Astrocyte (in vitro differentiated cells and primary cell): ENCODE measurements at regions not wholly inside any gene's neighbourhood (a gene's known extent, or its start where the extent isn't known, plus 50 kb on each side); places are given as distances from the start of the nearest gene placed in this dataset.

Source experiments
- EZH2 ChIP-seq: IDR thresholded peaks from 2 replicates; pipeline ENCODE4 v1.6.1; 2012; ENCODE audit warnings: mild to moderate bottlenecking, low read length, inconsistent platforms; ENCODE audit not compliant: insufficient read depth
- TF ChIP-seq, protein P1 (sequence below): IDR thresholded peaks from 2 replicates; pipeline ENCODE4 v1.5.1; 2011; ENCODE audit warnings: low read depth, mild to moderate bottlenecking, inconsistent platforms, low read length, moderate library complexity; ENCODE audit not compliant: insufficient read depth

DNA sequence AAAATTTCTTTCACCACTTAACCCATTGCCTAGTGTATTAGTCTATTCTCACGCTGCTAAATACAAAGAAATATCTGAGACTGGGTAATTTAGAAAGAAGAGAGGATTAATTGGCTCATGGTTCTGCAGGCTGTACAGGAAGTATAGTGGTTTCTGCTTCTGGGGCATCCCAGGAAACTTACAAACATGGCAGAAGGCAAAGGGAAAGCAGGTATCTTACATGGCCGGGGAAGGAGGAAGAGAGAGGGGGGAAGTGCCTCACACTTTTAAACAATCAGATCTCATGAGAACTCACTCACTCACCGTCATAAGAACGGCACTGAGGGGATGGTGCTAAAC is 931.4 kb upstream of the SOX9 start:
- TF ChIP-seq, protein P1, sequence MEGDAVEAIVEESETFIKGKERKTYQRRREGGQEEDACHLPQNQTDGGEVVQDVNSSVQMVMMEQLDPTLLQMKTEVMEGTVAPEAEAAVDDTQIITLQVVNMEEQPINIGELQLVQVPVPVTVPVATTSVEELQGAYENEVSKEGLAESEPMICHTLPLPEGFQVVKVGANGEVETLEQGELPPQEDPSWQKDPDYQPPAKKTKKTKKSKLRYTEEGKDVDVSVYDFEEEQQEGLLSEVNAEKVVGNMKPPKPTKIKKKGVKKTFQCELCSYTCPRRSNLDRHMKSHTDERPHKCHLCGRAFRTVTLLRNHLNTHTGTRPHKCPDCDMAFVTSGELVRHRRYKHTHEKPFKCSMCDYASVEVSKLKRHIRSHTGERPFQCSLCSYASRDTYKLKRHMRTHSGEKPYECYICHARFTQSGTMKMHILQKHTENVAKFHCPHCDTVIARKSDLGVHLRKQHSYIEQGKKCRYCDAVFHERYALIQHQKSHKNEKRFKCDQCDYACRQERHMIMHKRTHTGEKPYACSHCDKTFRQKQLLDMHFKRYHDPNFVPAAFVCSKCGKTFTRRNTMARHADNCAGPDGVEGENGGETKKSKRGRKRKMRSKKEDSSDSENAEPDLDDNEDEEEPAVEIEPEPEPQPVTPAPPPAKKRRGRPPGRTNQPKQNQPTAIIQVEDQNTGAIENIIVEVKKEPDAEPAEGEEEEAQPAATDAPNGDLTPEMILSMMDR, result no peak
- TF ChIP-seq EZH2, result no peak
